ENCODE measurements at regions not wholly inside any gene's neighbourhood (a gene's known extent, or its start where the extent isn't known, plus 50 kb on each side); places are given as distances from the start of the nearest gene placed in this dataset.
"Not testable (repeated sequence)": the region's sequence is repeated elsewhere in the genome, so short reads cannot be mapped to it uniquely, and the experiment has no call there.

DNA sequence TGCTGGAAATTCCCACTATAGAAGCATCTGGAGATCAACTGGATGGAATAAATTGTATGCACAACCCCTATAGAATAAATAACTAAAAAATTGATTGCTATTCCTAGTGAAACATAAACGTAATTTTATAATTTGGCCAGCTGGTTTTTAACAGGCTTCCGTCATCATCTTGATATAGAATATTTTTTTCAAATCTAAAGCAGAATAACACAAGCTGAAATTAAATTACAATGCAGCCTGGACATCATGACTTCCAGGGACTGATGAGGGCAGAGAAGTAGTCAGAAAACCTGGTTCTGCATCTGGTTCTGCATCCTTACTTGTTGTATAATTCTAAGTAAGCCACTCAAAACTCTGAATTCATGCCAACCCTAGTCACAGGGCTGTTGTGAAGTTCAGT, 146.1 kb downstream of the MEX3B start:
- DNase-seq (ENCODE audit: low spot score): no peak

DNA sequence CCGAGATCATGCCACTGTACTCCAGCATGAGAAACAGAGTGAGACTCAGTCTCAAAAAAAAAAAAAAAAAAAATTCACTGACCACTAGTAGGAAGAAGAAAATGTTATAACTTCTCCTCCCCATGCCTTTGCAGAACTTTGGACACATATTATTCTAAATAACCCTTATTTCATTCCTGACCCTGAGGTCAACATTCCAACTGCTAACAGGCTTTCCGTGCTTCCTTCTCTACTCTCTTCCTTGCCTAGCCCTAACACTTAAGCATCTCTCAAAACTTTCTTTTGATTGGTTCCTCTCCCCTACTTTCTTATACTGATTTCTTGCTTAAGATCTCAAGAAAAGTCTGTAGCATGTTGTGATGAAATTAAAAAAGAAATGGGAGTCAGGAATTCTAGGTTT, 146.8 kb downstream of the MEX3B start:
- no peak for DNase-seq (ENCODE audit: low spot score)

DNA sequence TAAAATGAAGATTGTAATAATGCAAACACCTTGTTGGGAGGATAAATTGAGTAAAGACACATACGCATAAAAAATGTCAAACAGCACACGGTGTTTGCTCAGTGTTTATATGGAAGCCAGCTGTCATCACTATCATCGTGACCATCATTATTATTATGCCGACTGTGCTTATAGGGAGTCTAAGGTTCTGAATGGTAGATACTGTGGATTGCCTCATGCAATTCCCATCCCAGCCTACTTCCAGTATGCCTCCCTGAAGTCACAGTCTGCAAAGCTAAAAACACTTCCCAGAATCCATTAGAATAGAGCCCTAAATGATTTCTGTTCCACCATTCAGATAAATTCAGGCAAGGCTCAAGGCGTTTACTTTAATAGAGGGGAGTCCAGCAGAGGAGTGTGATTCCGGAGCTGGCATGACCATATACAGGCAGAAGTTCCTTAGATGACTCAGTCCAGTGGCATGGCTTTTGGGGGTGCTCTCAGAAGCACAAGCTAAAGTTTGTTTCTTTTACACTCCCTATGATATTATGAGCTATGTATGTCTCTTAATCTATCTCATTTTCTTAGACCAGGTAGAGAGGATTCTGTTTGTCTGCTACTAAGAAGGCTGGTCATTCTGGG, 148.7 kb downstream of the MEX3B start:
- DNase-seq (ENCODE audit: low spot score): no peak

DNA sequence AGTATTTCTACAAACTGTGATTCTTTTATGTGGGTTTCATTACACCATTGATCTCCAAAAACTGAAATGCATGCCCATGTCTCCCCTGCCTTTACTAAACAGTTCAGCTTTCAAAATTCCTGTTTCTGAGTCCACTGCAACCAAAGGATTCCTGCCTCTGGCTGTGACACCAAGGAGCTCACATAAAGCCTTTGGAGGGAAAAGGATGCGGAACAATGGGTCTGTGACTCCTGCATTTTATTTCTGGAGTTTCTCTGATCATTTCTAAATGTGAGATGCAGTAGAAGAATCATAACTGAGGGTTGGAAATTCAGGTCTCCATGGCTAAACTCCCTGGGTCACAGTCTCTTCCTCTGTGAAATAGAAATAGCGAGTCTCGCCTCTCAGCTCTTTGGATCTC, 149.5 kb downstream of the MEX3B start:
- DNase-seq (ENCODE audit: low spot score): no peak

DNA sequence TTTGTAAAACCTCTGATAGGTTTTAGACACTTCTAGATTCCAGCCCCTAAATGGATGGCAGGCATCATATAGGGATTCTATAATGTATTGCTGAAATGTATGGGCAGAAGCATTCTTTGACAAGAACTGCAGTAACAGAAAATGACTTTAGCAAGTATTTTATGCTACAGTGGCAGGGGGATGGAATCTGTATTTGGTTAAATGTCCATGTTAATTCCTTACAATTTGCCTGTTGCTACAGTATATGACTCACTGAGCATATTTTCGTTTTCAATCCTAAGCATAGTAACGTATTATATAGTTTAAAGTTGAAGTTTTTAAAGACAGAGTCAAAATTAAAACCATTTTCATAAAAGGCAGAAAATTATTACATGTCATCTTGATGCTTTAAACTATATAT, 150.1 kb downstream of the MEX3B start:
- no peak for DNase-seq (ENCODE audit: low spot score)

DNA sequence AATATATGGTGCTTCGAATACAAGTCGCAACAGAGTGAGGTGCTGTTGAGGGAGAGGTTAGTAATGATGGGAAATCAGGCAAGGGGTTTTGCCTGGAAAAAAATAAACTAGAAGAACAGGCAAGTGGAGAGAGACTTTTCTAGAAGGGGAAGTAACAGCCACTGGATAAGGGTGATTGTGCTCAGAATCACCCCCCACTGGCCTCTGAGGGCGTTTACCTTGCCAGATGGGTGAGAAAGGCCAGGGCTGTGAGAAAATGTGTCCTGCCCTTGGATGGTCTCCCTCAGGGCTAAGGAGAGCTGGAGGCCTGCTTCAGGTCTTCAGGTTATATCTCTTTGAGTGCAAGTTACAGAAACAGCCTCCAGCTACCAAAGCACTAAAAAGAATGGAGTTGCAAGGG, 151.8 kb downstream of the MEX3B start:
- no peak for DNase-seq (ENCODE audit: low spot score)

DNA sequence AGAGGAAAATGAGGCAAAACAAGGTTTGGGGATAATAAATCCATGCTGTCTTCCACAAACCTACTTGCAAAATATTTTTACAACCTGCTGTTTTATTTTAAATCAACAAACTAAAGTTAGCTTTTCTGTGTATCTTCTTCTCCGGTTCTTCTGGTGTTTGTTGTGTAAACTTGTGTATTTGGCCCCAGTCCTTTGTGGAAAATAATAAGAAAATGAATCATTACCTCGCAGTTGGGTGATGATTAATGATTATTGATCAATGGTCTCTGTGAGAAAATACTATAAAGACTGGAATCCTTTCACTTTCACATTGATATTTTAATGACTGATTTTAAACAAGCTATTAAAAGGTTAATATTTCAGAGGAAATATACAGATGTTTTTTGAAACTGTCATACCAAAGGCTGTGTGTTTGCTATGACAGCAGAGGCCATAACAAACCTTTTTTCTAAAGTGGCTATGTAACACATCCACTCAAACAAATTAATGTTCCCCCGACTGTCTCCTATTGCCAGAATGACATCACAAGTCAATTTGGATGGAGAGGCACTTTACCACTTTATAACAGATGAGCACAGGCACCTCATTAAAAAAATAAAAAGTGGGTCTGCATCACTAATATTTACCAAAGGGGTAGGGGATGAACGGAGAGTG, 152.5 kb downstream of the MEX3B start:
- no peak for DNase-seq (ENCODE audit: low spot score)

DNA sequence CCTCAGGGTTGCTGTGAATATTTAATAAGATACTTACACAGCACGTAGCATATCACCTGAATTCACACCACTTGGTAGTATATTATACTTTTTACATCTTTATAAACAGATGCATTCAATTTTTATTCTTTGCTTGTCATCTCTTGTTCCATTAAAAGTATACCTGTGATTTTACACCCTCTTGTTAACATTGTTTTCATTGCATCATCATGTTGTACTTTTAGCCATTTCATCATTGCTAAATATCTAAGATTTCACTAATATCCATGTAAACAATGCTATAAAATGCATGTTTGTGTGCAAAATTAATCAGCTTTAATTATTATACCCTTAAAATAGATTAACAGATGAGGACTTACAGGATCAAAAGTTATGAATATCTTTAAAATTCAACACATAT, 155.3 kb downstream of the MEX3B start:
- no peak for DNase-seq (ENCODE audit: low spot score)

DNA sequence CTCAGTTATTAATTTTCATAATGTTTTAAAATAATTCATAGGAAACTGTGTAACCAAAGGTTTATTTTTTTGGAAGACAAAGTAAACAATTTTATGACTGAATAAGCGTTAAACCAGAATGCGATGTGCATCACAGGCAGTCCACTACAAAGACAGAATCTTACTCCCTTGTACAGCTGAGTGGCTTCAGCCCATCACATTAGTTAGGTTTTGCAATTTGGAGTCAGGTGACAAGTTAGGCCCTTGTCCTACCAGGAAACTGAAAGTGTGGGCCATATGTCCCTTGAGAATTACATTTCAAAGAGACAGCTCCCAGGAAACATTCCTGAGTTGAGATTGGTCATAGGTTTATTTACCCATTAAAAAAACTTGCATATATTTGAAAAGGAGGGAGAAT, 156.3 kb downstream of the MEX3B start:
- DNase-seq (ENCODE audit: low spot score): no peak

DNA sequence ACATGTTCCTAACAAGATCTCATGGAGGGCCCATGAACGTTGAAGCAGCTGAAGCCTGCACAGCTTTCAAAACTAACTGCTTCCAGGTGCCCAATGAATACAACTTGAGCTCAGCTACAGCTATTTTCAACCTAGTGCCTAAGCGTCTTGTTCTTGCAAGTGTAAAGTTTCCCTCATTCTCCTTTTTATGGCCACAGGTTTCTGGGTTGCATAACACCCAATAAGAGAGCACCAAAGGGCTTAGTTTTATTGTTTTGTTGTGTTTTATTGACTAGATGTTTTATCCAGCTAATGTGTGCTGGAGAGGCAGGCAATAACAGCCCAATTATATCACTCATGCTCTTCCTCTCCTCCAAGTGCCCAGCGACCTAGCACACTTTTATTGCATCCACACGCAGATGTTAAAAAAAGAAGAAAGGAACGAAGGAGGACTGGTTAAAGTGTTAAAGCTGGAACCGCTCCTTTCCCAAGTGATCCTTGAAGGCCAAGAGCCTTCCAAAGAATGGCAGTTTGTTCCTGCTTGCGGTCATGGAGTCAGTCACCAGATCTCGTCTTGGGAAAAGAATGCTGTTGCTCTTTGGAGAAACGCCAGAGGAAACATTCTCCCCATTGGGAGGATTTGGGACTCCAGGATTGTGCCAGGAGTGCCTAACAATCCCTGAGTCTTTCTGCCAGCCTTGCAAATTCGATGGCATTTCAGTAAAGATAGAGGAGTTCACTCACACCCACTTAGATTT, 156.9 kb downstream of the MEX3B start:
- no peak for DNase-seq (ENCODE audit: low spot score)

DNA sequence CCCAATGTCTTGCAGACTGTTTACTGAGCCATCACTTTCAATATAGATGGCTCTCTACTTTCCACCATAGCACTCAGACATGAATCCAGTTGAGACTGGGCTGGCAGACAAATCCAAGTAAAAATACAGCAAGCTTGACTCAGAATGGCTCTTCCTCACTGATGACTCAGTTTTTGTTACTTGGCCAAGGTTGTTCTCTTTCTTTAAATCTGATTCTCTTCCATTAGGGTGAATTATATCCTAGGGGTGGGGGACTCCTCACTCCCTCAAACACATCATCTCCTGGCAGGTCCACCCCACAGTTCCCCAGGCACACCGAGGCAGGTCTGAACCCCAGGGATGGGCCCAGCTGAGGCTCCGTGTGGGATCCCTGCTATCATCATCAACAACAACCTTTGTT, 157.9 kb downstream of the MEX3B start:
- DNase-seq (ENCODE audit: low spot score): no peak

DNA sequence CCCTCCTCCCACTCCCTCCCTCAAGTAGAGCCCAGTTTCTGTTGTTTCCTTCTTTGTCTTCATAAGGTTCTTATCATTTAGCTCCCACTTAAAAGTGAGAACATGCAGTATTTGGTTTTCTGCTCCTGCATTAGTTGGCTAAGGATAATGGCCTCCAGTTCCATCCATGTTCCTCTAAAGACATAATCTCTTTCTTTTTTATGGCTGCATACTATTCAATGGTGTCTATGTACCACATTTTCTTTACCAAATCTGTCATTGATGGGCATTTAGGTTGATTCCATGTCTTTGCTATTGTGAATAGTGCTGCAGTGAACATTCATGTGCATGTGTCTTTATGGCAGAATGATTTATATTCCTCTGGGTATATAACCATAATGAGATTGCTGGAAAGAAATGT, 158.6 kb downstream of the MEX3B start:
- DNase-seq (ENCODE audit: low spot score): not testable (repeated sequence)

DNA sequence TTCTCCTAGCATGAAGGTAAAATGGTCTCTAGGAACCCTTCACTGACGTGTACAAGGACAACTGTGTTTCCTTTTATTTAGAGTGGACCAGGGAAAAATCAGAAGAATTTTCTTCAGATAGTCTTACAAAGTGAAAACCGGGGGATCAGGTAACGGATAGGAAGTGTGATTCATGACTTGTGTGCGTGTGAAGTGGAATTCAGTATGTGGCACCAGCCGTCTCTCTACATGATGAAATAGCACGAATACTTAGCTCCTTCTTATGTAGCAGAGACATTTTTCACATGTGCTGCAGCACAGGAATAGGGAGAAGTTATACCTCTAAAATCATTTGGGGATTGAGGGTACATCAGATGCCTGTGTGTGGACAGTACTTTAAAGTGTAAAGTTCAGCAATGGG, 159.2 kb downstream of the MEX3B start:
- no peak for DNase-seq (ENCODE audit: low spot score)

DNA sequence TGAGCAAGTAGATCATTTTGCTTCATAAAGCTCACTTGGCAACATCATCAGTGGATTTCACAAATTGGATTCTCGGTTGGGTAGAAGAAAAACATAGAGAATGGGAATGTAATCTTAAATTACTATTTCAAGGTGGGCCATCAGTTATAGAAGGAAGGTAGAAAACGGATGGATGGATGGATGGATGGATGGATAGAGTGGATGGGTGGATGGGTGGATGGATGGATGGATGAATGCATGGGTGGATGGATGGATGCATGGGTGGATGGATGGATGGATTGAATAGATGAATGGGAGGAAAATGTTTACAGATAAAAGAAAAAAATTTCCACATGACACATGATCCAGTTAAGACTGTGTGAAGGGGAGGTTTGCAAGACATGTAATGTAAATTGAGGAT, 159.7 kb downstream of the MEX3B start:
- no peak for DNase-seq (ENCODE audit: low spot score)

DNA sequence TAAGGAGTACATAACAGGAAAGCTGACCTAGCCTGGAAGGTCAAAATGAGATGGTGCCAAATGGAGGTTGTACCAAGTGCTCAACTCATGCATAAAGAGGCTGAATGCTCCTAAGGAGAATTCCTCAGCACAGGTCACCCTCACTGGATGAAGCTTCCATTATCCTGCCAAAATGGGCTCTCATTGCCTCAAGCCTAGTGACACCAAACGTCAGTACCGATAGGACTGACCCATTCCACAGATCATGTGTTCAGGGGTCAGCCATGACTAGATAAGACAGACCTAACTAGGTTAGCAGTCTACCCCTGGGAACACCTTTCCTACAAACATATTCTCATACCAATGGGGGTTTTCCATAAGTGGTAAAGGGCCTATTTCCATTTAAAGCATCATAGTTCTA, 160.7 kb downstream of the MEX3B start:
- no peak for DNase-seq (ENCODE audit: low spot score)

DNA sequence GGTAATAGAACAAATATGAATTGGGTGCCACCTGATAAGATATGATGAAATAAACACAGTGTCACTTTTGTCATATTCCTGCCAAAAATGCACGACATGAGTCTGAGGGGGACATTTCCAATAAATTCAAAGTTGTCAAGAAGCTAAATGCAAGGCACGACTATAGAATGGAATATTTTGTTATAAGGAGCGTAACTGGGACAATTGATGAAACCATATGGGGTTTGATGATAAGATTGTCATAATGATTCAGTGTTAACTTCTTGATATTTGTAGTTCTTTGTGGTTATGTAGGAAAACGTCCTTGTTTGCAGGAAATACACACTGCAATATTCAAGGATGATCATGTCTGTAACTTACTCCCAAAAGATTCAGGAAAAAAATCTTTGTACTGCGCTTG, 163.3 kb downstream of the MEX3B start:
- DNase-seq (ENCODE audit: low spot score): no peak

DNA sequence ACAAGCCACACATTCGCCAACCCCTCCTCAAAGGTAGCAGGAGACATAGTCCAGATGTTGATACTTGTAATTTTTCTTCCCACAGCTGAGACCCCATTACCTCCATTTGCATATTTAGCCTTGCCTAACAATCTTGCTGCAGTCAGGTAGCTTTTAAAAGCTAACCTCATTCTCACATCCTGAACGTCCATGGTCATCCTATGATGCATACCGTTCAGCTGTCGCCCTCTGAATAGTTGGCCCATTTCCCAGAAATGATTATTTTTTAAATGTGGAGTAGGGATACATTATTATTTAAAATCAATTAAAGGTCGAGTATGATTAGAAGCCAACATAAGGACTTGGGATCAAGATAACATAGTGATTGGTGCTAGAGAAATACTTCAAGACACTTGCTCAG, 165.0 kb downstream of the MEX3B start:
- DNase-seq (ENCODE audit: low spot score): no peak

DNA sequence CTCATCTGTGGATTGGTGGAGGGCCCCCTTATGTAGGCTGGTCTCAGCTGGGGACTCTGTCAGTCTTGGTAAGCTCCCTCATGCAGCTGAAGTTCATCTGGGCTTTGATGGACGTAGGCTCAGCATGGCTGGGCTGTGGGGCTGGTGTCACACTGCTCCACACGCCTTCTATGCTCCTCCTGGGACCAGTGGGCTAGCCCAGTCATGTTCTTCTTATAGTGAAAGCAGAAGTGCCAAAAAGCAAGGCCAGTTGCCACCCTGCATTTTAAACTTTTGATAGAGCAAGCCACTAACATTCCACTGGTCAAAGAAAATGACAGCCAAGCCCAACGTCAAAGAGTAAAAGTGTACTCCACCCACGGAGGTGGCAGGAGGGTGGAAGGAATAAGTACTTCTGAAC, 165.5 kb downstream of the MEX3B start:
- no peak for DNase-seq (ENCODE audit: low spot score)

DNA sequence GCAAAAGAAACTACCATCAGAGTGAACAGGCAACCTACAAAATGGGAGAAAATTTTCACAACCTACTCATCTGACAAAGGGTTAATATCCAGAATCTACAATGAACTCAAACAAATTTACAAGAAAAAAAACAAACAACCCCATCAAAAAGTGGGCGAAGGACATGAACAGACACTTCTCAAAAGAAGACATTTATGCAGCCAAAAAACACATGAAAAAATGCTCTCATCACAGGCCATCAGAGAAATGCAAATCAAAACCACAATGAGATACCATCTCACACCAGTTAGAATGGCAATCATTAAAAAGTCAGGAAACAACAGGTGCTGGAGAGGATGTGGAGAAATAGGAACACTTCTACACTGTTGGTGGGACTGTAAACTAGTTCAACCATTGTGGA, 170.1 kb downstream of the MEX3B start:
- DNase-seq (ENCODE audit: low spot score): not testable (repeated sequence)

DNA sequence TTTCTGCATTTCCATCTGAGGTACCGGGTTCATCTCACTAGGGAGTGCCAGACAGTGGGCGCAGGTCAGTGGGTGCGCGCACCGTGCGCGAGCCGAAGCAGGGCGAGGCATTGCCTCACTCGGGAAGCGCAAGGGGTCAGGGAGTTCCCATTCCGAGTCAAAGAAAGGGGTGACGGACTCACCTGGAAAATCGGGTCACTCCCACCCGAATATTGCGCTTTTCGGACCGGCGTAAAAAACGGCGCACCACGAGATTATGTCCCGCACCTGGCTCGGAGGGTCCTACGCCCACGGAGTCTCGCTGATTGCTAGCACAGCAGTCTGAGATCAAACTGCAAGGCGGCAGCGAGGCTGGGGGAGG, 175.1 kb downstream of the MEX3B start:
- not testable (repeated sequence) for DNase-seq (ENCODE audit: low spot score)

DNA sequence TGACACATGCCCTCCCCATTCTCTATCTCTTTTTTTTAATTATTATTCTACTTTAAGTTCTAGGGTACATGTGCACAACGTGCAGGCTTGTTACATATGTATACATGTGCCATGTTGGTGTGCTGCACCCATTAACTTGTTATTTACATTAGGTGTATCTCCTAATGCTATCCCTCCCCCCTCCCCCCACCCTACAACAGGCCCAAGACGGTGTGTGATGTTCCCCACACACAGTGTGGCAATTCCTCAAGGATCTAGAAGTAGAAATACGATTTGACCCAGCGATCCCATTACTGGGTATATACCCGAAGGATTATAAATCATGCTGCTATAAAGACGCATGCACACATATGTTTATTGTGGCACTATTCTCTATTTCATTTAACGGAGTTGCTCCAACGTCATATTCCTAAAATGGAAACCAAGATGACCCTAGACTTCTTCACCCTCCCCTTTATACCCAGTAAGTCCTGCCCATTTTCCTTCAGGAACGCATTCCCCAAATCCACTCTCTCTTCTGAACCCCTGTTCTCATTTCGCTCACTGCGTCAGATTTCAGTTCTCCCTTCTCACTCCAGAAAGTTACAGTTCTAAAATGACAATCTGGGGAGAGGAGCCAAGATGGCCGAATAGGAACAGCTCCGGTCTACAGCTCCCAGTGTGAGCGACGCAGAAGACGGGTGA, 175.6 kb downstream of the MEX3B start:
- not testable (repeated sequence) for DNase-seq (ENCODE audit: low spot score)

DNA sequence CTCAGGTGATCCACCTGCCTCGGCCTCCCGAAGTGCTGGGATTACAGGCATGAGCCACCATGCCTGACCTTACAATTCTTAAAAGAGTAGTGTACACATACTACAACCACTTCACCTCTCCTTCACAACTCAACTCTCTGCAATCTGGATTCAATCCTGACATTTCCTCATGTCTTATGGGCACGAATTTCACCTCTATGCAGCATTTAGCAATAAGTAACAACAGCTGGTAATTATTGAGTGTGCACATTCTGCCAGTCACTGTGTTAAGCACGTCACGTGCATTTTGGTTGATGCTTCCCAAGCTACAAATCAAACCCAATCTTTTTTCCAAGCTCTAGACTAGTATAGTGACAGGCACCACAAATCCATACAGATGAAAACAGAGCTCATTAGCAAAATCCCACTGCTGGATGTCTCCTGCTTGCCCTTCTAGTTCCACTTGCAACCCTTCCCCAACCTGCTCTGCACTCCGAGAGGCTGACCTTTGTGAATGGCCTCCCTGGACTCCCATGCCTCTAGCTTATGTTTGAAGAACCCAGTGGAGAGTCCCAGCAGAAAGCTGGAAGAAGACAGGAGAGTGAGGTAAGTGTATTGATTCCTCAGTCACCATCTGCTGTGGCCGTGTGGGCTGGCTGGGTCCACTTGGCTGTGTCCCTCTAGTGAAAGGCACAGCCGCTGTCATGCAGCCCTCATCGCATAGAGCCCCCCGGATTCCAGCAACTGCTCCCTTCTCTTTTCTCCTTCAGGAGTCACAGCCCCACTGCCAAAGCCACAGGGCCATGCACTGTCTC, 176.5 kb downstream of the MEX3B start:
- no peak for DNase-seq (ENCODE audit: low spot score)

Measured in COLO829 (cell line).